IMR-90 (cell line): ENCODE measurements at regions not wholly inside any gene's neighbourhood (a gene's known extent, or its start where the extent isn't known, plus 50 kb on each side); places are given as distances from the start of the nearest gene placed in this dataset.

ENCODE experiments used
- ATAC-seq: fragments of 200-7000 bp; cut with Tn5 transposase; 2 replicates; pipeline ENCODE4 v1.9.1; 2020; ENCODE audit warnings: low read depth, mild to moderate bottlenecking, moderate library complexity
- BruUV-seq: library from RNA; stranded (reverse); fragments of 400-500 nt; replicated peaks from 2 replicates; lab custom pipeline; 2021; lab: Mats Ljungman, UMichigan
- CTCF ChIA-PET: fragments of 300-600 bp; formaldehyde crosslinking; extraction: SDS; loops from one replicate; lab custom pipeline; 2021; ENCODE audit warnings: antibody characterized with exemption; lab: Yijun Ruan, JAX
- POLR2A ChIA-PET: fragments of 300-600 bp; sonication (Branson Sonifier 250); formaldehyde crosslinking; loops from one replicate; lab custom pipeline; 2022; ENCODE audit warnings: antibody characterized with exemption; ENCODE audit not compliant: unreplicated experiment; lab: Charles Lee
- DNase-seq: peaks from one replicate; pipeline ENCODE4 v3.0.0; 2013
- H2AFZ ChIP-seq: replicated peaks from 2 replicates; pipeline ENCODE3; 2013; ENCODE audit warnings: low read length, mild to moderate bottlenecking; ENCODE audit not compliant: poor library complexity
- H2AK5ac ChIP-seq: 2 replicates; pipeline ENCODE4 v1.6.1; 2013; ENCODE audit warnings: low read depth, low read length, inconsistent platforms
- H2AK9ac ChIP-seq: replicated peaks from 2 replicates; pipeline ENCODE3; 2013; ENCODE audit warnings: mild to moderate bottlenecking, low read depth, low read length, moderate library complexity; ENCODE audit not compliant: poor library complexity
- H2BK120ac ChIP-seq: 2 replicates; pipeline ENCODE4 v1.6.1; 2013; ENCODE audit warnings: low read depth, low read length, inconsistent platforms
- H2BK15ac ChIP-seq: 3 replicates; pipeline ENCODE4 v1.6.1; 2013; ENCODE audit warnings: low read depth, low read length, inconsistent platforms
- H2BK20ac ChIP-seq: 2 replicates; pipeline ENCODE4 v1.6.1; 2013; ENCODE audit warnings: low read depth, mild to moderate bottlenecking, inconsistent platforms, low read length, moderate library complexity
- H2BK5ac ChIP-seq: 2 replicates; pipeline ENCODE4 v1.6.1; 2013; ENCODE audit warnings: mild to moderate bottlenecking, low read depth, low read length, inconsistent platforms; ENCODE audit not compliant: poor library complexity, severe bottlenecking
- H3K14ac ChIP-seq: replicated peaks from 2 replicates; pipeline ENCODE4 v1.6.1; 2013; ENCODE audit warnings: low read depth, low read length, inconsistent platforms
- H3K18ac ChIP-seq: 2 replicates; pipeline ENCODE4 v1.6.1; 2013; ENCODE audit warnings: low read depth, low read length, control low read depth
- H3K23ac ChIP-seq: 2 replicates; pipeline ENCODE4 v1.6.1; 2013; ENCODE audit warnings: low read depth, low read length, inconsistent platforms
- H3K27ac ChIP-seq: 2 replicates; pipeline ENCODE4 v1.5.1; 2013; ENCODE audit warnings: mild to moderate bottlenecking, control low read depth, low read length; ENCODE audit not compliant: insufficient read depth
- H3K27me3 ChIP-seq: 2 replicates; pipeline ENCODE4 v1.6.1; 2013; ENCODE audit warnings: low read length; ENCODE audit not compliant: control insufficient read depth, insufficient read depth
- H3K36me3 ChIP-seq: 2 replicates; pipeline ENCODE4 v1.6.1; 2013; ENCODE audit warnings: low read length, mixed read lengths; ENCODE audit not compliant: control insufficient read depth, insufficient read depth
- H3K4ac ChIP-seq: 2 replicates; pipeline ENCODE4 v1.6.1; 2013; ENCODE audit warnings: low read depth, low read length, inconsistent platforms
- H3K4me1 ChIP-seq: 2 replicates; pipeline ENCODE4 v1.6.1; 2013; ENCODE audit warnings: low read length, mixed read lengths; ENCODE audit not compliant: control insufficient read depth, insufficient read depth
- H3K4me2 ChIP-seq: 2 replicates; pipeline ENCODE4 v1.6.1; 2013; ENCODE audit warnings: low read depth, mild to moderate bottlenecking, control low read depth, low read length, moderate library complexity
- H3K4me3 ChIP-seq: 2 replicates; pipeline ENCODE4 v1.5.1; 2013; ENCODE audit warnings: low read depth, mild to moderate bottlenecking, control low read depth, low read length, moderate library complexity; ENCODE audit not compliant: insufficient read depth
- H3K56ac ChIP-seq: 2 replicates; pipeline ENCODE4 v1.6.1; 2013; ENCODE audit warnings: low read length, inconsistent platforms; ENCODE audit not compliant: insufficient read depth; ENCODE audit errors: extremely low read depth
- H3K79me1 ChIP-seq, 2 experiments: 2 replicates each; pipeline ENCODE4 v1.6.1; 2013; ENCODE audit warnings: low read length in 2 of 2, inconsistent platforms in 1 of 2, low read depth in 1 of 2
- H3K9ac ChIP-seq: 2 replicates; pipeline ENCODE4 v1.6.1; 2013; ENCODE audit warnings: low read depth, low read length, control low read depth
- H3K9me1 ChIP-seq: 2 replicates; pipeline ENCODE4 v1.6.1; 2013; ENCODE audit warnings: low read length, inconsistent platforms; ENCODE audit not compliant: insufficient read depth
- H3K9me3 ChIP-seq: 2 replicates; pipeline ENCODE4 v1.6.1; 2013; ENCODE audit warnings: low read length; ENCODE audit not compliant: control insufficient read depth, insufficient read depth
- H4K20me1 ChIP-seq: 2 replicates; pipeline ENCODE4 v1.6.1; 2013; ENCODE audit warnings: low read length, inconsistent platforms; ENCODE audit not compliant: insufficient read depth
- H4K5ac ChIP-seq: 2 replicates; pipeline ENCODE4 v1.6.1; 2013; ENCODE audit warnings: mild to moderate bottlenecking, low read depth, low read length, control low read depth
- H4K8ac ChIP-seq, 2 experiments: 2 replicates each; pipeline ENCODE4 v1.6.1; 2013; ENCODE audit warnings: low read depth in 2 of 2, low read length in 2 of 2, control low read depth in 1 of 2, inconsistent platforms in 1 of 2
- H4K91ac ChIP-seq: 2 replicates; pipeline ENCODE4 v1.6.1; 2013; ENCODE audit warnings: low read depth, low read length, inconsistent platforms; ENCODE audit not compliant: insufficient read depth
- NFE2L2 ChIP-seq: fragments of 150-350 bp; IDR thresholded peaks from 2 replicates; pipeline ENCODE4 v1.6.1; 2016; ENCODE audit warnings: low read depth, mild to moderate bottlenecking, low read length
- WGBS, 2 experiments: methylation state at CpG; one replicate each; pipeline versions ENCODE4 v1.1.5 to v1.1.7; 2013; ENCODE audit warnings: missing lambda C conversion rate in 2 of 2; ENCODE audit not compliant: insufficient read length in 1 of 2; ENCODE audit errors: extremely low coverage in 2 of 2; 5-methylcytosine and 5-hydroxymethylcytosine counted together
- dilution Hi-C: fragments of 300-500 bp; cut with HindIII; formaldehyde crosslinking; loops from one replicate; pipeline ENCODE4 v1.14.3; 2018; ENCODE audit warnings: low sequenced_read_pairs; ENCODE audit not compliant: unreplicated experiment
- in situ Hi-C: fragments of 300-500 bp; cut with MboI; formaldehyde crosslinking; loops from 3 replicates; pipeline ENCODE4 v1.14.3; 2019; ENCODE audit warnings: low sequenced_read_pairs, inconsistent platforms, mixed read lengths
- intact Hi-C: fragments of 100-400 bp; cut with micrococcal nuclease; formaldehyde crosslinking; loops from 2 replicates; pipeline ENCODE4 v1.10.0; 2022

- Histone ChIP-seq H2BK120ac (no peak overlapping the region), H2AFZ (no peak overlapping the region), H2BK5ac (no peak overlapping the region), H4K5ac (no peak overlapping the region), H3K79me1 (no peaks in the 10 kb centered on the region), H3K18ac (no peak overlapping the region), H3K36me3 (no peaks in the 10 kb centered on the region), H4K20me1 (no peaks in the 10 kb centered on the region), H2BK15ac (no peak overlapping the region), H3K23ac (no peak overlapping the region), H3K14ac (no peak overlapping the region), H2BK20ac (no peak overlapping the region), H3K27ac (no peak overlapping the region), H3K4me1 (no peaks in the 10 kb centered on the region), H3K4me2 (no peak overlapping the region), H4K91ac (no peak overlapping the region), H3K9me1 (no peaks in the 10 kb centered on the region), H3K27me3 (no peaks in the 10 kb centered on the region), H3K9me3 (peaks cover 6% of the 10 kb centered on the region; the same call in 1 of the 2 replicates), H3K56ac (no peak overlapping the region), H2AK5ac (no peak overlapping the region), H3K4ac (no peak overlapping the region), H3K4me3 (no peak overlapping the region), H4K8ac (no peak overlapping the region), H2AK9ac (no peak overlapping the region), H3K9ac (no peak overlapping the region)
- intact Hi-C loops = no loop called here
- dilution Hi-C loops = no loop called here
- ATAC-seq (no peak), DNase-seq (no peak)
- in situ Hi-C loops = no loop called here
- WGBS, 2 experiments = 39% methylated on average over 3 of the region's 6 CpGs; no CpG with 5 or more reads in 1 of the 2 experiments
- BruUV-seq = no TSS peak
- CTCF ChIA-PET = no interaction called here
- POLR2A ChIA-PET = no interaction called here
- no peak for TF ChIP-seq NFE2L2
These were observed 568.2 kb upstream of the CDH18 start for GRCh38 chr5:20556115-20556763.
